HUDEP-2 (cell line): ENCODE measurements at regions not wholly inside any gene's neighbourhood (a gene's known extent, or its start where the extent isn't known, plus 50 kb on each side); places are given as distances from the start of the nearest gene placed in this dataset.
A peak's percentile ranks its signal among the peaks of the same experiment; 100 is the strongest.
"Not testable (repeated sequence)": the region's sequence is repeated elsewhere in the genome, so short reads cannot be mapped to it uniquely, and the experiment has no call there.

Experiments
- DNase-seq, 76 experiments: peaks; one replicate each; lab custom pipeline; 2025; ENCODE audit not compliant: unreplicated experiment in 76 of 76; lab: John Stamatoyannopoulos, UW

GRCh38 chr4:132076829-132077228 is 1072.3 kb upstream of the PCDH10 start:
- no peak for DNase-seq

GRCh38 chr4:132085105-132085504 is 1064.0 kb upstream of the PCDH10 start:
- no peak for DNase-seq

- no peak for DNase-seq
Measured at GRCh38 chr4:132094017-132094416, 1055.1 kb upstream of the PCDH10 start.

- no peak for DNase-seq
Measured at GRCh38 chr4:132097041-132097440, 1052.1 kb upstream of the PCDH10 start.

GRCh38 chr4:132101526-132101925 is 1047.6 kb upstream of the PCDH10 start:
- no peak for DNase-seq

- DNase-seq = peak in 3 of 76 experiments; percentile 1 to 7 (median 6)
Measured at GRCh38 chr4:132108784-132109183, 1040.3 kb upstream of the PCDH10 start.

GRCh38 chr4:132114885-132115284 is 1034.2 kb upstream of the PCDH10 start:
- DNase-seq = no peak

GRCh38 chr4:132122741-132123140 is 1026.4 kb upstream of the PCDH10 start:
- DNase-seq = not testable (repeated sequence)

GRCh38 chr4:132123870-132124623 is 1025.0 kb upstream of the PCDH10 start:
- no peak for DNase-seq

- DNase-seq = no peak
Measured at GRCh38 chr4:132124624-132124974, 1024.5 kb upstream of the PCDH10 start.

- DNase-seq = no peak
Measured at GRCh38 chr4:132125131-132125530, 1024.0 kb upstream of the PCDH10 start.

GRCh38 chr4:132132433-132132832 is 1016.7 kb upstream of the PCDH10 start:
- DNase-seq = no peak

- DNase-seq = peak in 12 of 76 experiments; percentile 0 to 43 (median 19)
Measured at GRCh38 chr4:132169660-132170059, 979.4 kb upstream of the PCDH10 start.

GRCh38 chr4:132180020-132180427 is 969.1 kb upstream of the PCDH10 start:
- DNase-seq = no peak

GRCh38 chr4:132195176-132195575 is 953.9 kb upstream of the PCDH10 start:
- no peak for DNase-seq

- no peak for DNase-seq
Measured at GRCh38 chr4:132203618-132204017, 945.5 kb upstream of the PCDH10 start.

GRCh38 chr4:132214519-132214918 is 934.6 kb upstream of the PCDH10 start:
- no peak for DNase-seq

- DNase-seq = no peak
Measured at GRCh38 chr4:132218406-132218805, 930.7 kb upstream of the PCDH10 start.

- DNase-seq = no peak
Measured at GRCh38 chr4:132227151-132227856, 921.8 kb upstream of the PCDH10 start.

- peak in 21 of 76 experiments; percentile 0 to 25 (median 5) for DNase-seq
Measured at GRCh38 chr4:132227857-132228165, 921.3 kb upstream of the PCDH10 start.

- DNase-seq = no peak
Measured at GRCh38 chr4:132228676-132229075, 920.4 kb upstream of the PCDH10 start.

GRCh38 chr4:132230025-132230424 is 919.1 kb upstream of the PCDH10 start:
- DNase-seq = no peak
